Liver (tissue), 8 donors: ENCODE measurements at regions not wholly inside any gene's neighbourhood (a gene's known extent, or its start where the extent isn't known, plus 50 kb on each side); places are given as distances from the start of the nearest gene placed in this dataset.

ENCODE experiments used
- DNase-seq: peaks from one replicate; pipeline ENCODE4 v3.0.0-alpha.2; 2017; ENCODE audit warnings: low spot score
- H3K27ac ChIP-seq, 2 donors: one replicate each; pipeline ENCODE4 v1.7.0; 2013; ENCODE audit warnings: inconsistent platforms in 2 of 2, low read length in 2 of 2, control low read depth in 1 of 2, low read depth in 1 of 2, mild to moderate bottlenecking in 1 of 2
- H3K27me3 ChIP-seq, 4 donors: one replicate each; pipeline versions ENCODE4 v1.6.1 to v1.7.0; 2013; ENCODE audit warnings: low read length in 3 of 4, inconsistent platforms in 1 of 4, mild to moderate bottlenecking in 1 of 4, moderate library complexity in 1 of 4; ENCODE audit not compliant: control insufficient read depth in 4 of 4, insufficient read depth in 4 of 4
- H3K36me3 ChIP-seq, 4 donors: one replicate each; pipeline versions ENCODE4 v1.6.1 to v1.7.0; 2013; ENCODE audit warnings: low read length in 3 of 4, mild to moderate bottlenecking in 3 of 4, low read depth in 1 of 4, moderate library complexity in 1 of 4; ENCODE audit not compliant: control insufficient read depth in 4 of 4, insufficient read depth in 3 of 4
- H3K4me1 ChIP-seq, 4 donors: one replicate each; pipeline versions ENCODE4 v1.6.1 to v1.7.0; 2013; ENCODE audit warnings: low read length in 3 of 4, mild to moderate bottlenecking in 3 of 4, moderate library complexity in 1 of 4; ENCODE audit not compliant: control insufficient read depth in 4 of 4, insufficient read depth in 4 of 4
- H3K4me3 ChIP-seq, 3 donors: one replicate each; pipeline versions ENCODE4 v1.6.1 to v1.7.0; 2013; ENCODE audit warnings: low read length in 3 of 3, control low read depth in 1 of 3, low read depth in 1 of 3, mild to moderate bottlenecking in 1 of 3
- H3K9ac ChIP-seq, 2 donors: one replicate each; pipeline ENCODE4 v1.7.0; 2013; ENCODE audit warnings: low read length in 2 of 2, mild to moderate bottlenecking in 2 of 2, moderate library complexity in 2 of 2, control low read depth in 1 of 2, low read depth in 1 of 2
- H3K9me3 ChIP-seq, 4 donors: one replicate each; pipeline versions ENCODE4 v1.6.1 to v1.7.0; 2013; ENCODE audit warnings: low read length in 3 of 4; ENCODE audit not compliant: control insufficient read depth in 4 of 4
- EGR1 ChIP-seq, 2 donors: IDR thresholded peaks; 2 replicates each; pipeline ENCODE4 v1.6.1; 2016 to 2018; ENCODE audit warnings: antibody characterized with exemption in 2 of 2, low read depth in 2 of 2
- FOXA2 ChIP-seq: IDR thresholded peaks from 2 replicates; pipeline ENCODE4 v1.6.1; 2016; ENCODE audit warnings: antibody characterized with exemption
- GABPA ChIP-seq, 2 donors: IDR thresholded peaks in 1 of 2; conservative IDR thresholded peaks in 1 of 2; 2 replicates each; pipeline ENCODE4 v1.6.1; 2016; ENCODE audit warnings: antibody characterized with exemption in 2 of 2, mild to moderate bottlenecking in 1 of 2, moderate library complexity in 1 of 2
- HNF4A ChIP-seq, 2 donors: conservative IDR thresholded peaks; 2 replicates each; pipeline ENCODE4 v1.6.1; 2016; ENCODE audit warnings: antibody characterized with exemption in 2 of 2, mild to moderate bottlenecking in 2 of 2
- HNF4G ChIP-seq: IDR thresholded peaks from 2 replicates; pipeline ENCODE4 v1.6.1; 2016; ENCODE audit warnings: antibody characterized with exemption
- JUND ChIP-seq, 2 donors: IDR thresholded peaks; 2 replicates each; pipeline ENCODE4 v1.6.1; 2016; ENCODE audit warnings: antibody characterized with exemption in 2 of 2
- NR2F2 ChIP-seq: IDR thresholded peaks from 2 replicates; pipeline ENCODE4 v1.6.1; 2016; ENCODE audit warnings: antibody characterized with exemption
- RAD21 ChIP-seq, 2 donors: IDR thresholded peaks; 2 replicates each; pipeline ENCODE4 v1.6.1; 2016; ENCODE audit warnings: antibody characterized with exemption in 2 of 2, mild to moderate bottlenecking in 2 of 2
- RXRA ChIP-seq, 2 donors: IDR thresholded peaks; 2 replicates each; pipeline ENCODE4 v1.6.1; 2017 to 2018; ENCODE audit warnings: antibody characterized with exemption in 2 of 2, mild to moderate bottlenecking in 1 of 2
- SP1 ChIP-seq: IDR thresholded peaks from 2 replicates; pipeline ENCODE4 v1.6.1; 2018; ENCODE audit warnings: antibody characterized with exemption, mild to moderate bottlenecking
- TAF1 ChIP-seq: conservative IDR thresholded peaks from 2 replicates; pipeline ENCODE4 v1.6.1; 2016; ENCODE audit warnings: antibody characterized with exemption, mild to moderate bottlenecking
- YY1 ChIP-seq: IDR thresholded peaks from 2 replicates; pipeline ENCODE4 v1.6.1; 2016; ENCODE audit warnings: antibody characterized with exemption, mild to moderate bottlenecking
- WGBS: extraction: QIAGEN DNeasy Blood & Tissue Kit; methylation state at CpG from one replicate; pipeline ENCODE4 v1.1.7; 2013; 5-methylcytosine and 5-hydroxymethylcytosine counted together
- TF ChIP-seq, protein P1 (sequence below): IDR thresholded peaks from 2 replicates; pipeline ENCODE4 v1.6.1; 2016; ENCODE audit warnings: antibody characterized with exemption
- TF ChIP-seq, protein P2 (sequence below): IDR thresholded peaks from 2 replicates; pipeline ENCODE4 v1.6.1; 2016; ENCODE audit warnings: antibody characterized with exemption
- TF ChIP-seq, protein P3 (sequence below): IDR thresholded peaks from 2 replicates; pipeline ENCODE4 v1.6.1; 2016; ENCODE audit warnings: antibody characterized with exemption
- TF ChIP-seq, protein P4 (sequence below): IDR thresholded peaks from 2 replicates; pipeline ENCODE4 v1.6.1; 2016; ENCODE audit warnings: antibody characterized with exemption, mild to moderate bottlenecking
- TF ChIP-seq, protein P5 (sequence below): fragments of 150-350 bp; IDR thresholded peaks from 2 replicates; pipeline ENCODE4 v1.5.1; 2017; ENCODE audit warnings: improper control_type of control experiment, low read depth, low read length; ENCODE audit not compliant: missing input control
- donor health status: healthy.
- donor health status: healthy.
- donor health status: healthy.
- donor health status: healthy.
- donor health status: healthy.

DNA sequence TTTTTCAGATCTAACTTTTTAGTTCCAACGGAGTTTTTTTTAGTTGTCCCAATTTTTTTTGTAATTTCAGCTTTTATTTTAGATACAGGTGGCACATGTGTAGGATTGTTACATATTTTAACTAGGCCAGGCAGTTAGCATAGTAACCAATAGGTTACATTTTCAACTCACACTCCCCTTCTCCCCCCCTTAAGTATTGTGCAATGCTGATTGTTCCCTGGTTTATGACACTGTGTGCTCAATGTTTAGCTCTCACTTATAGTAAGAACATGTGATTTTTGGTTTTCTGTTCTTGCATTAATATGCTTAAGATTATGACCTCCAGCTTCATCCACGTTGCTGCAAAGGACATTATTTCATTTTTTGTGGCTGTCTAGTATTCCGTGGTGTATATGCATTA lies 503.2 kb downstream of the CDH9 start:
- Histone ChIP-seq H3K4me3 (no peak overlapping the region), H3K9ac (no peak overlapping the region), H3K36me3 (no peaks in the 10 kb centered on the region), H3K9me3 (no peaks in the 10 kb centered on the region), H3K4me1 (no peaks in the 10 kb centered on the region), H3K27me3 (no peaks in the 10 kb centered on the region), H3K27ac (no peak overlapping the region)
- 57% methylated on average over 3 of the region's 3 CpGs for WGBS
- DNase-seq, result no peak
- no peak for TF ChIP-seq TAF1
- TF ChIP-seq HNF4G, result no peak
- no peak for TF ChIP-seq SP1
- TF ChIP-seq, protein P1, sequence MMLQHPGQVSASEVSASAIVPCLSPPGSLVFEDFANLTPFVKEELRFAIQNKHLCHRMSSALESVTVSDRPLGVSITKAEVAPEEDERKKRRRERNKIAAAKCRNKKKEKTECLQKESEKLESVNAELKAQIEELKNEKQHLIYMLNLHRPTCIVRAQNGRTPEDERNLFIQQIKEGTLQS, result no peak
- no peak for TF ChIP-seq FOXA2
- no peak for TF ChIP-seq EGR1 (IDR thresholded peaks at IDR 0.05; ENCODE audit: low read depth in 2 of 2)
- no peak for TF ChIP-seq JUND (IDR thresholded peaks at IDR 0.05)
- TF ChIP-seq, protein P2, sequence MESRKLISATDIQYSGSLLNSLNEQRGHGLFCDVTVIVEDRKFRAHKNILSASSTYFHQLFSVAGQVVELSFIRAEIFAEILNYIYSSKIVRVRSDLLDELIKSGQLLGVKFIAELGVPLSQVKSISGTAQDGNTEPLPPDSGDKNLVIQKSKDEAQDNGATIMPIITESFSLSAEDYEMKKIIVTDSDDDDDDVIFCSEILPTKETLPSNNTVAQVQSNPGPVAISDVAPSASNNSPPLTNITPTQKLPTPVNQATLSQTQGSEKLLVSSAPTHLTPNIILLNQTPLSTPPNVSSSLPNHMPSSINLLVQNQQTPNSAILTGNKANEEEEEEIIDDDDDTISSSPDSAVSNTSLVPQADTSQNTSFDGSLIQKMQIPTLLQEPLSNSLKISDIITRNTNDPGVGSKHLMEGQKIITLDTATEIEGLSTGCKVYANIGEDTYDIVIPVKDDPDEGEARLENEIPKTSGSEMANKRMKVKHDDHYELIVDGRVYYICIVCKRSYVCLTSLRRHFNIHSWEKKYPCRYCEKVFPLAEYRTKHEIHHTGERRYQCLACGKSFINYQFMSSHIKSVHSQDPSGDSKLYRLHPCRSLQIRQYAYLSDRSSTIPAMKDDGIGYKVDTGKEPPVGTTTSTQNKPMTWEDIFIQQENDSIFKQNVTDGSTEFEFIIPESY, result no peak
- no peak for TF ChIP-seq HNF4A (conservative IDR thresholded peaks at IDR 0.05)
- no peak for TF ChIP-seq RXRA (IDR thresholded peaks at IDR 0.05)
- no peak for TF ChIP-seq GABPA (IDR thresholded peaks at IDR 0.05 in 1 of 2, conservative IDR thresholded peaks at IDR 0.05 in 1 of 2)
- no peak for TF ChIP-seq NR2F2
- TF ChIP-seq, protein P3, sequence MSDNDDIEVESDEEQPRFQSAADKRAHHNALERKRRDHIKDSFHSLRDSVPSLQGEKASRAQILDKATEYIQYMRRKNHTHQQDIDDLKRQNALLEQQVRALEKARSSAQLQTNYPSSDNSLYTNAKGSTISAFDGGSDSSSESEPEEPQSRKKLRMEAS, result no peak
- TF ChIP-seq, protein P4, sequence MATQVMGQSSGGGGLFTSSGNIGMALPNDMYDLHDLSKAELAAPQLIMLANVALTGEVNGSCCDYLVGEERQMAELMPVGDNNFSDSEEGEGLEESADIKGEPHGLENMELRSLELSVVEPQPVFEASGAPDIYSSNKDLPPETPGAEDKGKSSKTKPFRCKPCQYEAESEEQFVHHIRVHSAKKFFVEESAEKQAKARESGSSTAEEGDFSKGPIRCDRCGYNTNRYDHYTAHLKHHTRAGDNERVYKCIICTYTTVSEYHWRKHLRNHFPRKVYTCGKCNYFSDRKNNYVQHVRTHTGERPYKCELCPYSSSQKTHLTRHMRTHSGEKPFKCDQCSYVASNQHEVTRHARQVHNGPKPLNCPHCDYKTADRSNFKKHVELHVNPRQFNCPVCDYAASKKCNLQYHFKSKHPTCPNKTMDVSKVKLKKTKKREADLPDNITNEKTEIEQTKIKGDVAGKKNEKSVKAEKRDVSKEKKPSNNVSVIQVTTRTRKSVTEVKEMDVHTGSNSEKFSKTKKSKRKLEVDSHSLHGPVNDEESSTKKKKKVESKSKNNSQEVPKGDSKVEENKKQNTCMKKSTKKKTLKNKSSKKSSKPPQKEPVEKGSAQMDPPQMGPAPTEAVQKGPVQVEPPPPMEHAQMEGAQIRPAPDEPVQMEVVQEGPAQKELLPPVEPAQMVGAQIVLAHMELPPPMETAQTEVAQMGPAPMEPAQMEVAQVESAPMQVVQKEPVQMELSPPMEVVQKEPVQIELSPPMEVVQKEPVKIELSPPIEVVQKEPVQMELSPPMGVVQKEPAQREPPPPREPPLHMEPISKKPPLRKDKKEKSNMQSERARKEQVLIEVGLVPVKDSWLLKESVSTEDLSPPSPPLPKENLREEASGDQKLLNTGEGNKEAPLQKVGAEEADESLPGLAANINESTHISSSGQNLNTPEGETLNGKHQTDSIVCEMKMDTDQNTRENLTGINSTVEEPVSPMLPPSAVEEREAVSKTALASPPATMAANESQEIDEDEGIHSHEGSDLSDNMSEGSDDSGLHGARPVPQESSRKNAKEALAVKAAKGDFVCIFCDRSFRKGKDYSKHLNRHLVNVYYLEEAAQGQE, result no peak
- TF ChIP-seq, protein P5, sequence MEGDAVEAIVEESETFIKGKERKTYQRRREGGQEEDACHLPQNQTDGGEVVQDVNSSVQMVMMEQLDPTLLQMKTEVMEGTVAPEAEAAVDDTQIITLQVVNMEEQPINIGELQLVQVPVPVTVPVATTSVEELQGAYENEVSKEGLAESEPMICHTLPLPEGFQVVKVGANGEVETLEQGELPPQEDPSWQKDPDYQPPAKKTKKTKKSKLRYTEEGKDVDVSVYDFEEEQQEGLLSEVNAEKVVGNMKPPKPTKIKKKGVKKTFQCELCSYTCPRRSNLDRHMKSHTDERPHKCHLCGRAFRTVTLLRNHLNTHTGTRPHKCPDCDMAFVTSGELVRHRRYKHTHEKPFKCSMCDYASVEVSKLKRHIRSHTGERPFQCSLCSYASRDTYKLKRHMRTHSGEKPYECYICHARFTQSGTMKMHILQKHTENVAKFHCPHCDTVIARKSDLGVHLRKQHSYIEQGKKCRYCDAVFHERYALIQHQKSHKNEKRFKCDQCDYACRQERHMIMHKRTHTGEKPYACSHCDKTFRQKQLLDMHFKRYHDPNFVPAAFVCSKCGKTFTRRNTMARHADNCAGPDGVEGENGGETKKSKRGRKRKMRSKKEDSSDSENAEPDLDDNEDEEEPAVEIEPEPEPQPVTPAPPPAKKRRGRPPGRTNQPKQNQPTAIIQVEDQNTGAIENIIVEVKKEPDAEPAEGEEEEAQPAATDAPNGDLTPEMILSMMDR, result no peak

DNA sequence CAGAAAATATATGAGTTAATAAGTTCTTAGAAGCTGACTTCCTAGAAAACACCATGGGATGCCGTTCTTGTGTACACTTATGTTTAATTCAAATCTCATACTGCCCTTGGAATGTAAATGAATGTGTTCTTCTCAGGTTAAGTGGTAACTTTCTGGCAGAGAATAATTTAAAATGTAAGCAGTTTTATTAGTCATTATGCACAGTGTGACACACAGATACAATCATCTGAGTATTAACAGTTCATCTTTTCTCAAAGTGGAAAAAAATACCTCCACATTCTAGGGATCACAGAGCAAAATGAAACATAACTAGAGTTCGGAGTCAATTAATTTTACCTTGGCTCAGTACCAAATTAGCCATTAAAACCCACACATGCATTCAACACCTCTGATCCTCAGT lies 508.1 kb downstream of the CDH9 start:
- H3K9me3 ChIP-seq, result no peaks in the 10 kb centered on the region
- TF ChIP-seq HNF4G (no peak), NR2F2 (no peak), JUND (IDR thresholded peaks at IDR 0.05) (no peak), GABPA (IDR thresholded peaks at IDR 0.05 in 1 of 2, conservative IDR thresholded peaks at IDR 0.05 in 1 of 2) (no peak), TAF1 (no peak), RXRA (IDR thresholded peaks at IDR 0.05) (no peak), YY1 (no peak), SP1 (no peak), FOXA2 (no peak), HNF4A (conservative IDR thresholded peaks at IDR 0.05) (no peak), EGR1 (IDR thresholded peaks at IDR 0.05; ENCODE audit: low read depth in 2 of 2) (no peak), RAD21 (IDR thresholded peaks at IDR 0.05) (no peak)
- TF ChIP-seq, protein P3, result no peak
- TF ChIP-seq, protein P1, result no peak
- TF ChIP-seq, protein P4, result no peak
- no peak overlapping the region for H3K9ac ChIP-seq
- H3K4me3 ChIP-seq, result no peak overlapping the region
- no peak for DNase-seq
- H3K27ac ChIP-seq, result no peak overlapping the region
- 74% methylated on average over 2 of the region's 2 CpGs for WGBS
- no peaks in the 10 kb centered on the region for H3K27me3 ChIP-seq
- H3K4me1 ChIP-seq, result no peaks in the 10 kb centered on the region
- no peaks in the 10 kb centered on the region for H3K36me3 ChIP-seq
